ENCODE measurements at regions not wholly inside any gene's neighbourhood (a gene's known extent, or its start where the extent isn't known, plus 50 kb on each side); places are given as distances from the start of the nearest gene placed in this dataset.
"Not testable (repeated sequence)": the region's sequence is repeated elsewhere in the genome, so short reads cannot be mapped to it uniquely, and the experiment has no call there.

DNA sequence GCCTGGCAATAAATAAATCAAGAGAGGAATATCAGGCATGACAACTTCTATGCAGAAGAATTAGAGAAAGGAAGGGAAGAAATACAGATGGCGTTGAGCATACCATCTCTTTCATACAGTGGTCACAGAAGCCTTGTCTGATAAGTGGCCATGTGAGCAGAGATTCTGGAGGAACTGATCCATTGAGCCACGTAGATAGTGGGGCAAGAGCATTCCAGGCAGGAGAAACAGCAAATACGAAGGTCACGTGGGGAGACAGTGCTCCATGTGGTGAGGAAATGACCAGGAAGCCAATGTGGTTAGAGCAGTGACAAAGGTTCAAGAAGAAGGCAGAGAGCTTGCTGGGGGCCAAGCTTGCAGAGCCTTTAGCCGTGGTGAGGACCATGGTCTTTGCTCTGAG lies 226.7 kb upstream of the NOCT start:
- Mint-ChIP-seq H3K9me3 (ENCODE audit: unreplicated experiment) (peaks cover 7% of the 10 kb centered on the region), H3K27ac (ENCODE audit: unreplicated experiment) (no peak overlapping the region), H3K4me3 (ENCODE audit: unreplicated experiment) (no peak overlapping the region), H3K36me3 (ENCODE audit: unreplicated experiment) (peaks cover 5% of the 10 kb centered on the region), H3K27me3 (ENCODE audit: unreplicated experiment) (peaks cover 3% of the 10 kb centered on the region), H3K4me1 (ENCODE audit: low read depth, unreplicated experiment) (no peaks in the 10 kb centered on the region)
- no peak for TF ChIP-seq CTCF (IDR thresholded peaks at IDR 0.05; ENCODE audit: partially characterized antibody, unreplicated experiment)
- DNase-seq, result no peak

- Mint-ChIP-seq H3K27ac (ENCODE audit: unreplicated experiment) (no peak overlapping the region), H3K9me3 (ENCODE audit: unreplicated experiment) (peaks cover 7% of the 10 kb centered on the region), H3K4me1 (ENCODE audit: low read depth, unreplicated experiment) (no peaks in the 10 kb centered on the region), H3K27me3 (ENCODE audit: unreplicated experiment) (peaks cover 3% of the 10 kb centered on the region), H3K4me3 (ENCODE audit: unreplicated experiment) (no peak overlapping the region), H3K36me3 (ENCODE audit: unreplicated experiment) (peaks cover 5% of the 10 kb centered on the region)
- no peak for TF ChIP-seq CTCF (IDR thresholded peaks at IDR 0.05; ENCODE audit: partially characterized antibody, unreplicated experiment)
- DNase-seq, result no peak
Observed at GRCh38 chr4:138788267-138788790, 227.3 kb upstream of the NOCT start.

DNA sequence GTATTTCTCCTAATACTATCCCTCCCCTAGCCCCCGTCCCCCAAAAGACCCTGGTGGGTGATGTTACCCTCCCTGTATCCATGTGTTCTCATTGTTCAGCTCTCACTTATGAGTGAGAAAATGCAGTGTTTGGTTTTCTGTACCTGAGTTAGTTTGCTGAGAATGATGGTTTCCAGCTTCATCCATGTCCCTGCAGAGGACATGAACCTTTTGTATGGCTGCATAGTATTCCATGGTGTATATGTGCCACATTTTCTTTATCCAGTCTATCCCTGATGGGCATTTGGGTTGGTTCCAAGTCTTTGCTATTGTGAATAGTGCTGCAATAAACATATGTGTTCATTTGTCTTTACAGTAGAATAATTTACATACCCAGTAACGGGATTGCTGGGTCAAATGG lies 235.8 kb upstream of the NOCT start:
- H3K4me1 Mint-ChIP-seq (ENCODE audit: low read depth, unreplicated experiment); H3K9me3 Mint-ChIP-seq (ENCODE audit: unreplicated experiment); DNase-seq; H3K36me3 Mint-ChIP-seq (ENCODE audit: unreplicated experiment); H3K27me3 Mint-ChIP-seq (ENCODE audit: unreplicated experiment); H3K4me3 Mint-ChIP-seq (ENCODE audit: unreplicated experiment); H3K27ac Mint-ChIP-seq (ENCODE audit: unreplicated experiment): not testable (repeated sequence)

DNA sequence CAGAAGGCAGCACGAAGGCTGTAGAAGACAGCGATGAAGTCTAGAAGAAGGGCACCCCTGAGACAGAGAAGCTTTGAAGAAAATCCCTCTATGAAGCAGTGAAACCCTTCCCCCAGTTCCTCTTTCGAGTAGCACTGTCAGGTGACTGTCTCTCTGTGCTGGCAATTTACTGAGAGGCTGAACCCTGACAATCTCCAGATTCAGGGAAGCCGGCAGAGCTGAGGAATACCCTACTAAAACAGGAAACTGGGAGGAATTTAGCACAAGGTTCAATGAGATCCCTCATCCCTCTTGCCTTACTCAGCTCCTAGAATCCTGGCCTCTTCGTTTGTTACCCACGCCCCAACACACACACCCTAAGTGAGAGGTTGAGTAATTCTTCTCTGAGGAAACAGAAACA lies 239.7 kb upstream of the NOCT start:
- no peak overlapping the region for H3K4me3 Mint-ChIP-seq (ENCODE audit: unreplicated experiment)
- no peak overlapping the region for H3K27ac Mint-ChIP-seq (ENCODE audit: unreplicated experiment)
- no peak for TF ChIP-seq CTCF (IDR thresholded peaks at IDR 0.05; ENCODE audit: partially characterized antibody, unreplicated experiment)
- H3K4me1 Mint-ChIP-seq (ENCODE audit: low read depth, unreplicated experiment), result no peaks in the 10 kb centered on the region
- H3K36me3 Mint-ChIP-seq (ENCODE audit: unreplicated experiment), result peaks cover 5% of the 10 kb centered on the region
- no peak for DNase-seq
- H3K27me3 Mint-ChIP-seq (ENCODE audit: unreplicated experiment), result peaks cover 3% of the 10 kb centered on the region
- H3K9me3 Mint-ChIP-seq (ENCODE audit: unreplicated experiment), result no peaks in the 10 kb centered on the region

DNA sequence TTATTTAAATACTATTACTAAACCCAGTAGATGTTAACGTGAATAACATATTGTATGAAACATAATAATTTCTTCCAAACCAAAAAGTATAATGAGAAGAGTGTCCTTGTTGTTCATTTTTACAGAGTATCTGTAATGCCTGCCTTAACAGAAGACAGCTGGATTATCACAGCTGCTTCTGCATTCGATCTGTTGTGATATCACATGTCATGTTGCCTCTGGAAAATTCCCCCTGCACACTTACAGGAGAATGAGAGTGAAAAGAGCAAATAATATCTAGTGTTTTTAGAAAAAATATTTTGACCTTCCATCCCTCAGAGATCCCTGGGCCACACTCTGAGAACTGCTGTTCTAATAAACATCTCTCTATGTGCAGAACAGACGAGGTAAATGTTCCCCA lies 240.1 kb upstream of the NOCT start:
- TF ChIP-seq CTCF (IDR thresholded peaks at IDR 0.05; ENCODE audit: partially characterized antibody, unreplicated experiment), result no peak
- H3K36me3 Mint-ChIP-seq (ENCODE audit: unreplicated experiment), result peaks cover 4% of the 10 kb centered on the region
- no peak overlapping the region for H3K27ac Mint-ChIP-seq (ENCODE audit: unreplicated experiment)
- no peak for DNase-seq
- peaks cover 3% of the 10 kb centered on the region for H3K27me3 Mint-ChIP-seq (ENCODE audit: unreplicated experiment)
- no peaks in the 10 kb centered on the region for H3K4me1 Mint-ChIP-seq (ENCODE audit: low read depth, unreplicated experiment)
- no peak overlapping the region for H3K4me3 Mint-ChIP-seq (ENCODE audit: unreplicated experiment)
- no peaks in the 10 kb centered on the region for H3K9me3 Mint-ChIP-seq (ENCODE audit: unreplicated experiment)

DNA sequence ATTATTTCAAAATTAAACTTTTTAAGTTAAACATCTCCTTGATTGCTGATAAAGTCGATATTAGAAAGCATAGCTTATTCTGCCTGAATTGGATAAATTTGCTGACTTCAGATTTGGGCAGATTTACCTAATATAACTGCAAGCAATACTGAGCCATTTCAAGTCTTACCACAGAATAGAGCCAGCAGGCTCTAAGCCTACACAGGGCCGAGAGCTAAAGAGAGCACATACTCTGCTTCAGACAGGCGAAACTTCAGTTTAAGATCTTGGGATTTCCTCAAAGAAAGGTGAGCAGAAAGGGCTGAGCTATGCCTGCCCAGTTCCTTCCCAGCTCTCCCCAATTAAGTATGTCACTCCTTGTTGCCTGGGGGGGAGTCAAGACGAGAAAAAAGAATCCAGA lies 240.6 kb upstream of the NOCT start:
- Mint-ChIP-seq H3K36me3 (ENCODE audit: unreplicated experiment) (no peaks in the 10 kb centered on the region), H3K4me3 (ENCODE audit: unreplicated experiment) (no peak overlapping the region), H3K4me1 (ENCODE audit: low read depth, unreplicated experiment) (no peaks in the 10 kb centered on the region), H3K27me3 (ENCODE audit: unreplicated experiment) (peaks cover 3% of the 10 kb centered on the region), H3K9me3 (ENCODE audit: unreplicated experiment) (no peaks in the 10 kb centered on the region), H3K27ac (ENCODE audit: unreplicated experiment) (no peak overlapping the region)
- no peak for DNase-seq
- no peak for TF ChIP-seq CTCF (IDR thresholded peaks at IDR 0.05; ENCODE audit: partially characterized antibody, unreplicated experiment)

- H3K27ac Mint-ChIP-seq (ENCODE audit: unreplicated experiment); H3K9me3 Mint-ChIP-seq (ENCODE audit: unreplicated experiment); DNase-seq: not testable (repeated sequence)
Observed at GRCh38 chr4:138774125-138774524, 241.5 kb upstream of the NOCT start.

More at GRCh38 chr4:138774125-138774524, 241.5 kb upstream of the NOCT start:
- not testable (repeated sequence) for H3K4me1 Mint-ChIP-seq (ENCODE audit: low read depth, unreplicated experiment); H3K36me3 Mint-ChIP-seq (ENCODE audit: unreplicated experiment); H3K4me3 Mint-ChIP-seq (ENCODE audit: unreplicated experiment); H3K27me3 Mint-ChIP-seq (ENCODE audit: unreplicated experiment)
